HG02763 (cell line): ENCODE measurements at regions not wholly inside any gene's neighbourhood (a gene's known extent, or its start where the extent isn't known, plus 50 kb on each side); places are given as distances from the start of the nearest gene placed in this dataset.
A peak's percentile ranks its signal among the peaks of the same experiment; 100 is the strongest.
"Not testable (repeated sequence)": the region's sequence is repeated elsewhere in the genome, so short reads cannot be mapped to it uniquely, and the experiment has no call there.

Experiments
- ATAC-seq: cut with Tn5 transposase; IDR thresholded peaks from one replicate; pipeline ENCODE4 v1.9.1; 2021; ENCODE audit warnings: mild to moderate bottlenecking, moderate library complexity; ENCODE audit not compliant: unreplicated experiment

DNA sequence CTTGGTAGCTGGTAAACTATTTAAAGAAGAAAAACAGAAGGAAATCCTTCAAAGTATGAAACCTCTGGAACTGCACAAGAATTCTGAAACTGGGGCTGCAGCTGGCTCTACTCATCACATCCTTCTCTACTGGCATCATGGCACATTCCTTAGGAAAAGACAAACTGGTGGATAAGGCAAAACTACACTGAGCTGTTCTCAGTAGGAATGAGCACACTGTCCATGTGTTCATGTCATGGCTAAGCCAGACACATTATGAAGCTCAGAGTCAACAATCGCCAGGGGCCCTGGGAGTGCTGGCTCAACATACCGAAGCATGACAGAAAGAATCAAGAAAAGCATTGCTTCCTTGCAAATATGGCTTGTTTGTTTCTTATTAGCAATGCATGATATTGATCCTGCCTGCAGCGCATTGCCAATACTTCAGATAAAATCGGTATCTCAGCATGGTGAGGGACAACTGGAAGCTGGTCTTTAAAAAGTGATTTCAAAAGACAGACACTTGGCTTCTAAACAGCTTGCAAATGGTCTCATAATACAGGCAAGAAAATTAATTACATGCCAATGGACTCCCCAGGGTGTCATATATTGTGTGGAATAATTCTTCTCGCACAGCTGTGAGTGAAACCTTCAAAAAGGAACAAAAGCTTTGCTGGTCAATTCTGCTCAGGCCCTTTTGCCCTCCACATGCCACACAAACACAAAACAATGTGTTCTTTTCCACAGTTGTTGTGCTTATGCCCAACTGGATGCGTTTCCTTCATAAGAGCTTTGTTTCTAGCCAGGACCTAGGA lies 300.2 kb upstream of the VCX start:
- ATAC-seq: no peak

DNA sequence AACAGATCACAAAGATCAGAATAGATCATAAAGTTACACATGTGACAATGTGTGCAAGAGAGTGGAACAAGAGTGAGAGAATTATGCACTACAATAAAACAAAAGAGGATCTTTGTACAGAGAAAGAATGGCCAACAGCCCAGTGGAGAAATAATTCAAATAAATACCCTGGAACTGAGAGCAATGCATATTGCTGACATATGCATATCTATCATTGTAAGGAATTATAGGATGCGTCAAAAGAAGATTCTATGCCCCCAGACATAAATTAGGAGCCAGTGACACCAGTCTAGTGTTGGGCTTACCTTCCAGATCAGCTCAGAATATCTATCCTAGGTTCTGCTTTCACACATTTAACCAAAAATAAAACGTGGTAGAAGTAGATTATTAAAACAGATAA lies 320.1 kb upstream of the VCX start:
- no peak for ATAC-seq

DNA sequence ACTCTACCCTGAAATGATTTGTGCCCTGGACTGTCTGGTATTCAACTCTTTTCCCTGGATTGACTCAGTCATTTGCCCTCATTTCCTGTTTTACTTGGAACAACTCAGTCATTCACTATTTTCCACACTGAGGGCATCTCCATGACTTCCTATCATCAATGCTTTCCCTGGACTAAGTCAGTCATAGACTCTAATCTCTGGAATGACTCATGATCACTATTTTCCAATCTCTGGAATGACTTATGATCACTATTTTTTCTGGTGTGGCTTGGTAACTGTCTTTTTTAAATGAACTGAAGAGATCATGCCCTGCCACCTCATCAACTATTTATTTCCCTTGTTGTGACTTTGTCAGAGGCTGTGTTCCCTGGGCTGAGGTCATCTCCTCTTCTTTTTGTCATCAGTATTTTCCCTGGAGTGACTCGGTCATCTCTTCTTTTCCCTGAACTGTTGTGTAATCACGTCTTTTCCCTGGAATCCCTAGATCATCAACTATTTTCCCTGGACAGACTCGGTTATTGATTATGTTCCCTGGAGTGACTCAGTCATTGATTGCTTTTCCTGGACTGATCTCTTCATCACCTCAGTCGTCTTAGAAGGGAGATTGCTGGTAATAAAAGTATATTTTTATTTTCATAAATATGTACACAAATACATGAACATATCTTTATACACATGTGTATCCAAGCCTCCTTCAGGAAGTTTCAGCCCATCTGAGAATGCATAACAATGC lies 327.1 kb upstream of the VCX start:
- no peak for ATAC-seq

DNA sequence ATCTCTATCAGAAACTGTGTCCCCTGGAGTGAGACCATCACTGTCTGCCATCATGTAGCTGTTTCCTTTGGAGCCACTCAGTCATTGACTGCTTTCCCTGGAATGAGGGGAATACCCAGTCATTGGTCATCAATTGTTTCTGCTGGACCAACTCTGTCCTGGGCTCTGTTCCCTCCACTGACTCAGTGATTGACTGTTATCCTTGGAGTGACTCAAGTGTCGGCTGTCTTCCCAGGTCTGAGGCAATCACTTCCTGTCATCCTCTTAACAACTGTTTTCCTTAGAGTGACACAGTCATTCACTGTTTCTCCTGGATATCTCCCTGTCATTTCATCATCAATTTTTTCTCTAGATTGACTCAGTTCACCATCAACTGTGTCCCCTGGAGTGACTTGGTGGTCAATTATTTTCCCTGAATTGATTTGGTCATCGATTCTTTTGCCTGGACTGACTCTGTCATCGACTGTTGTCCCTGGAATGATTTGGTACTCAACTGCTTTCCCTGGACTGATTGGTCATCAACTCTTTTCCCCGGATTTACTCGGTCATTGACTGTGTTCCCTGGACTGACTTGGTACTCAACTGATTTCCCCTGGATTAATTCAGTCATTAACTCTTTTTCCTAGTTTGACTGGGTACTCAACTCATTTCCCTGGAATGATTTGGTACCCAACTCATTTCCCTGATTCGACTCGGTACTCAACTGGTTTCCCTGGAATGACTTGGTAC lies 327.9 kb upstream of the VCX start:
- no peak for ATAC-seq

DNA sequence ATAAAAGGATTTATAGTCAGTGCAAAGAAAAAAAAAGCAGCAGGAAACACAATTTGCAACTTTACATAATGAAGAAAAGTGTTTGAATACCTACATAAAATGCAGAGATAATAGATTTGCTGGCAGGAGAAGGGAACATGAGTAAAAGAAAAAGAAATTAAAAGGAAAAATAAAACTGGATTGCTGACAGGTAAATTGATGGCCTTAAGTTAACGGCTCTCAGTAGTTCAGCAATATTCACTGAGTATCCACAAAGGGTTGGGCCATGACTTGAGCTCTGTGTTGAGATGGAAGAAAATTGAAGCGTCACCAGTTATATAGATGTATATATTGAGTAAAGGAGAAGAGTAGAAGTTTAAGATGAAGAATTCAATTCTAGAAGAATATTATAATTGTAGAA lies 330.1 kb upstream of the VCX start:
- no peak for ATAC-seq

DNA sequence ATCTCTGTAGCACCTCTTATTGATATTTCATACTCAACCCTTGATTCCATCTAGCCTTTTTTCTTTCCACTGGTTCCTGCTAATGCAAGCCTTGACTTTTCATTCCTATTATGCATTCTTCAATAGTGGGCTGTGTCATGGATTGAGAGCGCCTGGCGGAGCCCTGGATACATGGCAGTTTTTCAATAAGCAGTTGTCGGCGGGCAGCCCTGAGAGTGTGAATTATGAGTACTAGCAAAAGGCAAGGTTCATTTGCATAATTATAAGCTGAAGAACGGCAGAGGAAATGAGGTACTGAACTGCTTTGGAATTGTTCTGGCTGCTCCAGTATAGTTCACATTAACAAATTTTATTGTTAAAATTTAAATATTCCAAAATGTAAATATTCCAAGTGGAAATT lies 339.7 kb upstream of the VCX start:
- ATAC-seq: no peak

DNA sequence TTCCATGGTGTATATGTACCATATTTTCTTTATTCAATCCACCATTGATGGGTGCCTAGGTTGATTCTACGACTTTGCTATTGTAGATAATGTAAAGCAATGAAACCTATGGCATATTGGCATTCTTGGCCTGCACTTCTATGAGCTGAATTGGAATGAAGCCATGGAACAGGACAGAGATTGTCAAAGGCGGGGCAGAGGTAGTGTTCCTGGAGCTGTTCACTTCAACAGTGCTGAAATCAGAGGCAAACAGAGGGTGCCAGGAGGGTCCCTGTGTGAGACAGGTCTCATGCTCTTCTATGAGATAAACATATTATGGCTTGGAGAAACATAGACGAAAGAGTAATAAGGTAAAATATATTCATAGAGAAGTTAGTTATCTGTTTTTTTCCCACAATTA lies 342.6 kb upstream of the VCX start:
- no peak for ATAC-seq

DNA sequence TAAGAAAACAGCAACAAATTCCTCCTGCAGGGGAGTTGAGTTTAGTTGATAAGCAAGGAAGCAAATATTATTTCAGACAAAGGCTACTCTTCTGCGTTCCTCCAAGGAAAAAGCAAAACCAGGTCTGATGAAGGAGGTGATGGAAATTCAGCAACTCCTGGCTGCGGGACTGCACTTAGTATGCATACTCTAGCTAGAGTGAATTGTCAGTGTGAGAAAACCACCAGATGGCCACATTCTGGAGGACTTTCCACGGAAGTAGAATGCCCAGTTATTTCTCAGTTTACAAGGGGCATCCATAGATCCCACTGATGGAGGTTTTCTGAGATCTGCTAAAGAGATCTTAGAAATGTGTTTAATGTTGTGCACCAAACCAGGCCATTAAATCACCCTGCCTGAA lies 338.6 kb upstream of the PUDP start:
- no peak for ATAC-seq

DNA sequence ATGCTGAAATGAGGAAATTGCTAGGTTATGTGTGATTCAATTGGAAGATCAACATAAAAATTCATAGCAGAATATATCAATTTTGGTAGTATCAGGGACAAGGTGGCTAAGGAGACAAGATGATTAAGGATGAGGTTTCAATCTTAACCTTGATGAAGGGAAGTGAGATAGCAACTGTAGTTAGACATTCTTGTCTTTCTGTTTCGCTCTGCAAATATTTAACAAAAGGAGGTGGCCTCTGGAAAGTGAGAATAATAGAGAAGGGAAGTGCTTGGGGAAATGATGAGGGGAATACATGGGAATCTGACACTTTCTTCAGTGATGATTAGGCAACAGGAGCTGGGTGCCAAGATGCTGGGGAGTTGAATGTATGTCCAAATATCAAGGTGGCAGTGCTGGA lies 337.1 kb upstream of the PUDP start:
- no peak for ATAC-seq

DNA sequence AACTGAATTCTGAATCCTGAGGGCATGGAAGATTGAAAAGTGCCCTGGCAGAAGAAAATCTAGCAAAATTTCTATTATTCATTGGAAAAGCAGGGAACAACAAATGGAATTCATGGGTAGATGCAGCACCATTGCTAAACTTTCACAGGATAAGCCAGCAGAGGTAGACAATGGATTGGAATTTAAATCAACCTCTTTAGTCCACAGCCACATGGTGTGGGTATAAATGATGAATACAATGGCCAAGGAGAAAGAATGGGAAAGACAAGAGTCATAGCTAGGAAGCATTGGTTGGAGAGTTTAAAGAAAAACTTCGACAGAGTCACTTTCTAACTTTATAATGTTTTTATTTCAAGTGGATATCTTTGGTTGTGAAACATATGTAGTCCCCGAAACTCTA lies 332.8 kb upstream of the PUDP start:
- ATAC-seq: no peak

DNA sequence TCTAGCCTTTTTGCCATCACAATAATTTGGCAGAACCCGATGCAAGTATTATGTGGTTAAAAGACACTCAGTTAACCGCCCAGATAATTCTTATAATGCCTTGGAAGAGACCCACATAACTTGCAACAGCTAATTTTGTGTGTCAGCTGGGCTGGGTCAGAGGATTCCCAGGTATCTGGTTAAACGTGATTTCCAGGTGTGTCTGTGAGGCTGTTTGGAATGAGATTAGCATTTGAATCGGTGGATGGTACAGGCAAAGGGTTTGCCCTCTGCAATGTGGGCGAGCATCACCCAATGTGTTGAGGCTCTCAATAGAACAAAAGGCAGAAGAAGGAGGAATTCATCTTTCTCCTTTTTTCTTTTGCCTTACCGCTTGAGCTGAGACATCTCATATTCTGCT lies 314.2 kb upstream of the PUDP start:
- ATAC-seq: no peak

DNA sequence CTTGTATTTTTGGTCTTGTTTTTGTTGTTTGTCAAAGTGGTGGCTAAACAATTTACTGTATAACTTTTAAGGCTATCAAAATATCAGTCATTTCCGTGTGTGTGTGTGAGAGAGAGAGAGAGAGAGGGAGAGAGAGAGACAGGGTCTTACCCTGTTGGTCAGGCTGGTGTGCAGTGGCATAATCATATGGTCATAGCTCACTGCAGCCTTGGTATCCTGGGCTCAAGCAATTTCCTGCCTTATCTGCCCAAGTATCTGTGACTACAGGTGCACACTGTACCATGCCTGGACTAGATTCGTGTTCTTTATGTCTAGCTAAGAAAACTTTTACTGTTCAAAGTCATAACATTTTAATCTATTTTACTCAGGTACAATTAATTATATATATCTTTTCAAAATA lies 313.1 kb upstream of the PUDP start:
- ATAC-seq: not testable (repeated sequence)

DNA sequence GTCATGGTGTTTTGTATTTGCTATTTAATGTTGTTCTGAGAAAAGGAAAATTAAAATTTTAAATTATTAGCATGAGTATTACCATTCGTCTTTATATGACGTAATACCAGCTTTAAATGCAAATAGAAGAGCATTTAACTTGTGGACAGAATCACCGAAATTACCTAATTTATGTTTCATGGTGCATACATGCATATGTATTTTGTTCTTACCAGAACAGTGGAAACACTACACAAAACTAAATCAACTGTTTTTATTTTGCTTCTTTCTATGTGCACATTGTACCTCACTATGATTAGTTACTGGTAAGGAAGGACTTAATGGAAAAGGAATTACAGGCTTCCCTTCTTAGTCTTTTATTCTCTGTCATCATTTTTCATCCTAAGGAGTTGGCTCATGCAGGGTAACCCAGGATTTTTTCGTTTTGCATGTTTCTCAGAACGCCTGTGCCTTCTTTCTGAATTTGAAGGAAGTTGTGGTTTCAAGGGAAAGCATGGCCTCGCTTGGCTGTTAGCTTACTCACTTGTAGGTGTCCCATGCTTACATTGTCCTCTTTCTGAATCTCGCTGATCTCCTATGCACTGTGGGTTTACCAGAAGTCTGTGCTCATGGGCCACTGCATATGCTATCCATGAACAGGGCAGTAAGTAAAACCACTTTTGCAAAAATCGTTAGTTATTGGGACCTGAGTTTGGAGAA lies 300.0 kb upstream of the PUDP start:
- ATAC-seq: no peak

DNA sequence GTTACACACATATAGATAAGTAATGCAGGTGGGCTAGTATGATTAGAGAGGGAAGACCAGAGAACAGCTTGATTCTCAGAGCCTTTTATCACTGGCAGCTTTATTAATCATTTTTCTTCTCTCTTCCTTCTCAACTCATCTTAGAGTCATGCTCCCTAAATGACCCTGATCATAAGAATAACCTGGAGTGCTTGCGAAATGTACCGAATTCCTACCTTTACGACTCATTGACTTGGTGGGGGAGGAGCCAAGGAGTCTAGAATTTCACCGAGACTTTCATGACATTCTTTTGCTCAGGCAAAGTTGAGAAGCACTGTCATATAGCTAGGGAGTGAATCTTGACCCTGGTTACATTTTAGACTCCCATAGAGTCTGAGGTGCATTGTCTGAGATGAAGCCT lies 298.9 kb upstream of the PUDP start:
- no peak for ATAC-seq

DNA sequence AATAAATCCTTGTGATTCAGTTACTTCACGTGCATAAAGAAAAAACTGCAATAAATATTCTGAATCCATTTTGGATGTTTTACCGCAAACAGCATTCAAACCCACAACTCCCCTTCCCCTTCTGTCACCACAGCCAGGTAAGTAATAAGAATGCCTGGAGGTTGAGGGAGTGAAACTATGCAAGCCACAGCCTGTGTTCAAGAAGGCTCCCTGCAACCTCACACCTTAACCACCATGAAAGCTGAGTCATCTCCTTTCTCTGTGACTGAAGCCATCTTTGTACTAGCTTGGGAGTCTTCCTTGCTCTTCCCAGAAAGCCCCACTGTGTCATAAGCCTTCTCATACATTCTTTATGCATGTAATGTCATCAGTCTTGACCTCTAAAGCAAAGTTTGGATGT lies 297.0 kb upstream of the PUDP start:
- peak; percentile 97 for ATAC-seq

DNA sequence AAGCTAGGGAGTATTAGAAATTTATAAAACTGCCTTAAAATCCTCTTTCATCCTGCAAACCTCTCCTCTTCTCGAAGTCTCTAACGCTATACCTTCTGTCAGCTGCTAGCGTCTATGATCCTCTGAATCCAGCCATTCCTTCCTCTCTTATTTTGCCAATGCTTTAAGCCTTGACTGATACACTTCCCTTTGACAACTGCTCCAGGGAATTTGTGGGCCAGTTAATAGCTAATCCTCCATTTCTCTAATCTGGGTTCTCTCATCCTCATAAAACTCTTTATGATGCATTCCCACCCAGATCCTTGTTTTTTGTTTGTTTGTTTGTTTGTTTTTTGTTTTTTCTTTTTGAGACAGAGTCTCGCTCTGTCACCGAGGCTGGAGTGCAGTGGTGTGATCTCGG lies 293.6 kb upstream of the PUDP start:
- no peak for ATAC-seq

DNA sequence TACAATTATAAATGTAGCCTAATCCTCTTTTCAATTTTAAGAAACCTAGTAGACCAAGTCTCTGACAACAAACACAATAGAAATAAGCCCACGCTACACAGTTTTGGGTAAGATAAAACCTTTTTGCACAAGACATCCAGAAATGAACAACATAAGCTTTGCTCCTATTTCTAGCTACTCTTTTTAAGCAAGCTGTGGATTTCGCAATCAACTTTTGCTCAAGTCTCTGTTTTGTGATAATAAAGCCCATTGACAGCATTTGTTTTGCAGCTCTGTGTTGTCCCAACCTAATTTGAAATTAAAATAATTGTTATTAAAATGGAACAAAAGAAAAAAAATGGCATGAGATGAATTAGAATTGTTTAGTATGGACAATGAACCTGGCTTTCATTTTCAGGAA lies 287.9 kb upstream of the PUDP start:
- no peak for ATAC-seq

DNA sequence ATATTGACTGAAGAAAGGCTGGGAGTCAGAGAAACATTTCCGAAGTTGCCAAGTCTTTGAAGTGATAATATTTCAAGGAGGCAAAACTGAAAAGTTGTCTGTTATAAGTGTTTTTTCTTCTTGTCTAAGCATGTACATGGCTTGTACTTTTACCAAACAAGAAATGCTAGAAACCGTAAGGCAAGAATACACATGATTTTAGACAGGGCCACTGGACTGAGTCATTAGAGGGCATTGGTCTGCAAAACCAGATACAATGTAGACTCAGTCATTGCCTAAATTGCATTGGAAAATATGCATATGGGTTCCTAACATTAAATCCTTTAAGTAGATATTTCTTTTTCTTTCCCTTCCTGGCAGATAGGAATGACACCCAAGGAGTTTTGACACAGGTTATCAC lies 284.9 kb upstream of the PUDP start:
- no peak for ATAC-seq

DNA sequence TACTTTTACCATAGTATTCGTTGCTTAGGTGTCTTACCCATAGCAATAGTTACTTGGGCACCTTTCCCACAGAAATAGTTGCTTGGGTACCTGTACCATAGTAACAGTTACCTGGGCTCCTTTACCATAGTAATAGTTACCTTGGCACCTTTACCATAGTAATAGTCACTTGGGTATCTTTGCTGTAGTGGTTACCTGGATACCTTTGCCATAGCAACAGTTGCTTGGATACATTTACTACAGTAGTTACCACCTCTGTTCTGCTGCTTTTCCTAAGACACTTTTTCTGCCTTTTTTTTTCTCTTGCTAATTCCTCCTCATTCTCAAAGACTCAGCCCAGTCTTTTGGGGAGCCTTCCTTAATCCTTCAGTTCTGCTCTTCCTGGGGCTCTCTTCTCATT lies 272.8 kb upstream of the PUDP start:
- no peak for ATAC-seq

DNA sequence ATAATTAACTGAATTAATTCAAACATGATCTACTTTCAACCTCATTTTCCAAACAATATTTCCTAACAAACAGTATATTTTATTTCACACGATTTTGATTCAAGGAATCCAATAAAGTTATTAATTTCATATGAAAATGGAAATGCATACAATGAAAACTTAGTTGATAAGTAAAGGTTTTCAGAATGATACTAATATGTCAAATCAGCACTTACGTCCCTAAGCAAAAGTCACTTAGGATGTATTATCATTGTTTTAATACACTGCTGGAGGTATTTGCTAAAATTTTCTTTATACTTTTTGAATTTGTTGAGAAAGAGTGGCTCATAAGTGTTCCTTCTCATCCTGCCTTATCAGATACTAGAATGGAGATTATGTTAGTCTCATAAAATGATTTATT lies 266.8 kb upstream of the PUDP start:
- ATAC-seq: no peak

DNA sequence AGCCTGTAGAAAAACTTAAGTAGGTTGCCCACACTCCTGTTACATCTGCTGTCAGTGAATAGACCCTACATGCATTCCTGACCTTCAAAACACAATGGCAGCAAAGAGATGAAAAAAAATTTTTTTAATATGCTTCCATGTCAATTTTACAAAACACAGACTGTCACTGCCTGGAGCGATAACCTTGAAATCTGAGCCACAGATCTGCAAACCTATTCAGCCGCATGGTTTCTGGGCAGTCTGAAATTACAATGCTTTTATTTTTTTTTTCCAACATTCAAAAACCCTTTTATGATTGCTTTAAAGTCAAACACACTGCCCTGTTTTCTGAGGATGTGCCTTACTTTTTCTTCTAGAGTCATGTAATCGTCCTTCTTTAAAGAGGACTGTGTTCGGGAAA lies 264.9 kb upstream of the PUDP start:
- no peak for ATAC-seq
